Caco-2 (cell line): ENCODE measurements at regions not wholly inside any gene's neighbourhood (a gene's known extent, or its start where the extent isn't known, plus 50 kb on each side); places are given as distances from the start of the nearest gene placed in this dataset.

ENCODE experiments used
- BruUV-seq: library from RNA; stranded (reverse); fragments of 400-500 nt; replicated peaks from 2 replicates; lab custom pipeline; 2021; lab: Mats Ljungman, UMichigan
- CTCF ChIA-PET: fragments of 300-600 bp; sonication (Branson Sonifier 250); formaldehyde crosslinking; loops from one replicate; lab custom pipeline; 2022; ENCODE audit warnings: antibody characterized with exemption; lab: Charles Lee
- POLR2A ChIA-PET: fragments of 300-600 bp; sonication (Branson Sonifier 250); formaldehyde crosslinking; loops from one replicate; lab custom pipeline; 2022; ENCODE audit warnings: antibody characterized with exemption; lab: Charles Lee
- DNase-seq, 2 experiments: peaks; one replicate each; pipeline versions ENCODE4 v3.0.0 to v3.0.0-alpha.2; 2020 to 2022
- H3K27me3 ChIP-seq: replicated peaks from 2 replicates; pipeline ENCODE4 v1.6.0; 2011; ENCODE audit warnings: low read length; ENCODE audit not compliant: control insufficient read depth, insufficient read depth
- H3K36me3 ChIP-seq: 2 replicates; pipeline ENCODE4 v1.5.1; 2011; ENCODE audit warnings: low read length; ENCODE audit not compliant: control insufficient read depth, insufficient read depth
- H3K4me1 ChIP-seq: fragments of 250-450 bp; sonication (Bioruptor Pico); 2 replicates; pipeline ENCODE4 v1.5.1; 2020; ENCODE audit warnings: mild to moderate bottlenecking
- H3K4me3 ChIP-seq: 2 replicates; pipeline ENCODE4 v1.5.1; 2011; ENCODE audit warnings: low read depth, mild to moderate bottlenecking, control low read depth, low read length
- H3K9me3 ChIP-seq: fragments of 250-450 bp; sonication (Bioruptor Pico); 2 replicates; pipeline ENCODE4 v1.5.1; 2020; ENCODE audit warnings: mild to moderate bottlenecking, moderate library complexity
- H3K27ac Mint-ChIP-seq: one replicate; pipeline ENCODE4 v1.8.0; 2022; ENCODE audit warnings: mixed read lengths; ENCODE audit not compliant: unreplicated experiment
- H3K27me3 Mint-ChIP-seq: one replicate; pipeline ENCODE4 v1.8.0; 2022; ENCODE audit warnings: mixed read lengths; ENCODE audit not compliant: insufficient read depth, unreplicated experiment
- H3K36me3 Mint-ChIP-seq: one replicate; pipeline ENCODE4 v1.8.0; 2022; ENCODE audit warnings: mild to moderate bottlenecking, mixed read lengths; ENCODE audit not compliant: insufficient read depth, unreplicated experiment
- H3K4me1 Mint-ChIP-seq: one replicate; pipeline ENCODE4 v1.8.0; 2022; ENCODE audit warnings: low read depth, mixed read lengths; ENCODE audit not compliant: unreplicated experiment
- H3K4me3 Mint-ChIP-seq: one replicate; pipeline ENCODE4 v1.8.0; 2022; ENCODE audit warnings: mild to moderate bottlenecking, moderate library complexity, mixed read lengths; ENCODE audit not compliant: unreplicated experiment
- H3K9me3 Mint-ChIP-seq: one replicate; pipeline ENCODE4 v1.8.0; 2022; ENCODE audit warnings: mixed read lengths; ENCODE audit not compliant: unreplicated experiment
- CTCF ChIP-seq, 2 experiments: fragments of 200-600 bp in 1 of 2; IDR thresholded peaks; 1 replicate in 1 of 2; 2 replicates in 1 of 2; pipeline versions ENCODE4 v1.5.1 to v1.8.0; 2011 to 2022; ENCODE audit warnings: antibody characterized with exemption in 1 of 2, control low read depth in 1 of 2, inconsistent platforms in 1 of 2, low read depth in 1 of 2, low read length in 1 of 2, mild to moderate bottlenecking in 1 of 2, moderate library complexity in 1 of 2; ENCODE audit not compliant: insufficient read depth in 1 of 2, severe bottlenecking in 1 of 2, unreplicated experiment in 1 of 2
- intact Hi-C: fragments of 100-400 bp; cut with micrococcal nuclease; formaldehyde crosslinking; loops from one replicate; pipeline ENCODE4 v1.10.0; 2022; ENCODE audit not compliant: unreplicated experiment

- Mint-ChIP-seq H3K4me3 (no peak overlapping the region), H3K4me1 (no peaks in the 10 kb centered on the region), H3K27me3 (peaks cover 11% of the 10 kb centered on the region), H3K9me3 (no peaks in the 10 kb centered on the region), H3K36me3 (no peaks in the 10 kb centered on the region), H3K27ac (no peak overlapping the region)
- intact Hi-C loops = no loop called here
- no peaks in the 10 kb centered on the region for H3K36me3 ChIP-seq
- POLR2A ChIA-PET = no interaction called here
- H3K4me3 ChIP-seq = no peak overlapping the region
- DNase-seq = no peak
- CTCF ChIA-PET = no interaction called here
- H3K9me3 ChIP-seq = no peaks in the 10 kb centered on the region
- no peak for TF ChIP-seq CTCF (IDR thresholded peaks at IDR 0.05; ENCODE audit: insufficient read depth in 1 of 2, low read depth in 1 of 2, low read length in 1 of 2, severe bottlenecking in 1 of 2, unreplicated experiment in 1 of 2)
- no peaks in the 10 kb centered on the region for H3K27me3 ChIP-seq
- H3K4me1 ChIP-seq = no peaks in the 10 kb centered on the region
- no TSS peak for BruUV-seq
Observed at GRCh38 chr15:85964471-85964870, 115.2 kb upstream of the AGBL1 start.

- intact Hi-C loops = no loop called here
- no peaks in the 10 kb centered on the region for H3K36me3 Mint-ChIP-seq
- Histone ChIP-seq H3K36me3 (no peaks in the 10 kb centered on the region), H3K4me3 (no peak overlapping the region), H3K4me1 (no peaks in the 10 kb centered on the region), H3K9me3 (no peaks in the 10 kb centered on the region), H3K27me3 (no peaks in the 10 kb centered on the region)
- BruUV-seq = no TSS peak
- DNase-seq = no peak
- H3K4me3 Mint-ChIP-seq = no peak overlapping the region
- H3K4me1 Mint-ChIP-seq = no peaks in the 10 kb centered on the region
- H3K9me3 Mint-ChIP-seq = no peaks in the 10 kb centered on the region
- peaks cover 11% of the 10 kb centered on the region for H3K27me3 Mint-ChIP-seq
- ChIA-PET POLR2A (no interaction called here), CTCF (no interaction called here)
- H3K27ac Mint-ChIP-seq = no peak overlapping the region
- no peak for TF ChIP-seq CTCF (IDR thresholded peaks at IDR 0.05; ENCODE audit: insufficient read depth in 1 of 2, low read depth in 1 of 2, low read length in 1 of 2, severe bottlenecking in 1 of 2, unreplicated experiment in 1 of 2)
Observed at GRCh38 chr15:85967553-85967952, 112.1 kb upstream of the AGBL1 start.

- no peak overlapping the region for H3K27ac Mint-ChIP-seq
- no peak for TF ChIP-seq CTCF (IDR thresholded peaks at IDR 0.05; ENCODE audit: insufficient read depth in 1 of 2, low read depth in 1 of 2, low read length in 1 of 2, severe bottlenecking in 1 of 2, unreplicated experiment in 1 of 2)
- no peaks in the 10 kb centered on the region for H3K4me1 ChIP-seq
- no peaks in the 10 kb centered on the region for H3K36me3 ChIP-seq
- H3K27me3 Mint-ChIP-seq = peaks cover 5% of the 10 kb centered on the region
- DNase-seq = no peak
- no peaks in the 10 kb centered on the region for H3K4me1 Mint-ChIP-seq
- no peaks in the 10 kb centered on the region for H3K27me3 ChIP-seq
- no peaks in the 10 kb centered on the region for H3K9me3 ChIP-seq
- POLR2A ChIA-PET = no interaction called here
- no peaks in the 10 kb centered on the region for H3K9me3 Mint-ChIP-seq
- CTCF ChIA-PET = no interaction called here
- no peaks in the 10 kb centered on the region for H3K36me3 Mint-ChIP-seq
- H3K4me3 Mint-ChIP-seq = no peak overlapping the region
- no peak overlapping the region for H3K4me3 ChIP-seq
- intact Hi-C loops = no loop called here
- no TSS peak for BruUV-seq
Observed at GRCh38 chr15:85972805-85973540, 106.7 kb upstream of the AGBL1 start.
